ENCODE measurements at regions not wholly inside any gene's neighbourhood (a gene's known extent, or its start where the extent isn't known, plus 50 kb on each side); places are given as distances from the start of the nearest gene placed in this dataset.

GRCh38 chr10:30121401-30121800 lies 62.0 kb upstream of the JCAD start:
- TF ChIP-seq SNAI2 (CRISPR knock-in tag; IDR thresholded peaks at IDR 0.05) (no peak), TSHZ2 (CRISPR knock-in tag; IDR thresholded peaks at IDR 0.05) (no peak), PPARA (CRISPR knock-in tag; IDR thresholded peaks at IDR 0.05; ENCODE audit: borderline replicate concordance) (no peak), TCF4 (CRISPR knock-in tag; IDR thresholded peaks at IDR 0.05; ENCODE audit: borderline replicate concordance) (no peak), BACH2 (CRISPR knock-in tag; IDR thresholded peaks at IDR 0.05; ENCODE audit: borderline replicate concordance) (no peak), TOX (CRISPR knock-in tag; IDR thresholded peaks at IDR 0.05; ENCODE audit: borderline replicate concordance) (no peak), CSRNP3 (CRISPR knock-in tag; IDR thresholded peaks at IDR 0.05) (no peak), ZFP3 (CRISPR knock-in tag; IDR thresholded peaks at IDR 0.05) (no peak), GLIS3 (CRISPR knock-in tag; IDR thresholded peaks at IDR 0.05) (no peak)
- ATAC-seq = no peak

- ATAC-seq = no peak; the same call in 2 of the 3 replicates
- TF ChIP-seq ZFP30 (CRISPR knock-in tag; IDR thresholded peaks at IDR 0.05) = no peak
- TF ChIP-seq TOX (CRISPR knock-in tag; IDR thresholded peaks at IDR 0.05; ENCODE audit: borderline replicate concordance) = no peak
- TF ChIP-seq ZNF8 (CRISPR knock-in tag; IDR thresholded peaks at IDR 0.05) = no peak
- no peak for TF ChIP-seq ESRRG (CRISPR knock-in tag; IDR thresholded peaks at IDR 0.05)
- no peak for TF ChIP-seq TCF4 (CRISPR knock-in tag; IDR thresholded peaks at IDR 0.05; ENCODE audit: borderline replicate concordance)
- TF ChIP-seq ZNF565 (CRISPR knock-in tag; conservative IDR thresholded peaks at IDR 0.05; ENCODE audit: low read depth) = no peak
These were observed 59.2 kb upstream of the JCAD start for GRCh38 chr10:30118590-30118989.

GRCh38 chr10:30117812-30118501 lies 58.6 kb upstream of the JCAD start:
- ATAC-seq = no peak
- TF ChIP-seq TSHZ2 (CRISPR knock-in tag; IDR thresholded peaks at IDR 0.05) (no peak), ZFP30 (CRISPR knock-in tag; IDR thresholded peaks at IDR 0.05) (no peak), GLIS3 (CRISPR knock-in tag; IDR thresholded peaks at IDR 0.05) (no peak), ZFP3 (CRISPR knock-in tag; IDR thresholded peaks at IDR 0.05) (no peak), TCF4 (CRISPR knock-in tag; IDR thresholded peaks at IDR 0.05; ENCODE audit: borderline replicate concordance) (no peak), TOX (CRISPR knock-in tag; IDR thresholded peaks at IDR 0.05; ENCODE audit: borderline replicate concordance) (no peak)

GRCh38 chr10:30116041-30116491 lies 56.7 kb upstream of the JCAD start:
- TF ChIP-seq ISL1 (CRISPR knock-in tag; IDR thresholded peaks at IDR 0.05) = no peak
- no peak for TF ChIP-seq BACH2 (CRISPR knock-in tag; IDR thresholded peaks at IDR 0.05; ENCODE audit: borderline replicate concordance)
- TF ChIP-seq CSDC2 (CRISPR knock-in tag; IDR thresholded peaks at IDR 0.05) = no peak
- TF ChIP-seq ZFP3 (CRISPR knock-in tag; IDR thresholded peaks at IDR 0.05) = no peak
- TF ChIP-seq ZNF8 (CRISPR knock-in tag; IDR thresholded peaks at IDR 0.05) = no peak
- TF ChIP-seq ZNF70 (CRISPR knock-in tag; IDR thresholded peaks at IDR 0.05) = no peak
- no peak for TF ChIP-seq ZFP30 (CRISPR knock-in tag; IDR thresholded peaks at IDR 0.05)
- no peak for TF ChIP-seq RARB (CRISPR knock-in tag; IDR thresholded peaks at IDR 0.05)
- no peak for TF ChIP-seq OSR1 (CRISPR knock-in tag; IDR thresholded peaks at IDR 0.05)
- no peak for TF ChIP-seq GLIS3 (CRISPR knock-in tag; IDR thresholded peaks at IDR 0.05)
- no peak for TF ChIP-seq PPARA (CRISPR knock-in tag; IDR thresholded peaks at IDR 0.05; ENCODE audit: borderline replicate concordance)
- no peak for TF ChIP-seq PATZ1 (CRISPR knock-in tag; IDR thresholded peaks at IDR 0.05; ENCODE audit: borderline replicate concordance)
- no peak for TF ChIP-seq SNAI2 (CRISPR knock-in tag; IDR thresholded peaks at IDR 0.05)
- TF ChIP-seq ARNTL (CRISPR knock-in tag; IDR thresholded peaks at IDR 0.05; ENCODE audit: borderline replicate concordance, low read depth) = no peak
- no peak for TF ChIP-seq TCF4 (CRISPR knock-in tag; IDR thresholded peaks at IDR 0.05; ENCODE audit: borderline replicate concordance)
- no peak for ATAC-seq

All from SK-N-SH treated with all-trans-retinoic acid at 6 μM for 48 hours (cell line).